ENCODE measurements at regions not wholly inside any gene's neighbourhood (a gene's known extent, or its start where the extent isn't known, plus 50 kb on each side); places are given as distances from the start of the nearest gene placed in this dataset.

GRCh38 chr2:155913356-155913755 lies 419.2 kb downstream of the NR4A2 start:
- no peak for TF ChIP-seq CTCF (IDR thresholded peaks at IDR 0.05; ENCODE audit: low read depth, low read length)
- TF ChIP-seq EZH2phosphoT487 (IDR thresholded peaks at IDR 0.05; ENCODE audit: low read depth): no peak
